ENCODE measurements at regions not wholly inside any gene's neighbourhood (a gene's known extent, or its start where the extent isn't known, plus 50 kb on each side); places are given as distances from the start of the nearest gene placed in this dataset.

- no peak for TF ChIP-seq CTCF (IDR thresholded peaks at IDR 0.05)
- DNase-seq (no peak), ATAC-seq (no peak)
- no peaks in the 10 kb centered on the region for H3K9me3 ChIP-seq
- no peak overlapping the region for H3K27ac ChIP-seq
- H3K4me1 ChIP-seq = no peaks in the 10 kb centered on the region
- no peaks in the 10 kb centered on the region for H3K36me3 ChIP-seq
- H3K4me3 ChIP-seq = no peak overlapping the region
- H3K27me3 ChIP-seq = no peaks in the 10 kb centered on the region
- intact Hi-C loops (cut with DNase I) = no loop called here
These were observed 235.9 kb upstream of the CNTN3 start for GRCh38 chr3:74850381-74850780.

- no peaks in the 10 kb centered on the region for H3K36me3 ChIP-seq
- DNase-seq = no peak
- no peak for ATAC-seq
- H3K4me3 ChIP-seq = no peak overlapping the region
- H3K27me3 ChIP-seq = no peaks in the 10 kb centered on the region
- no peaks in the 10 kb centered on the region for H3K4me1 ChIP-seq
- H3K9me3 ChIP-seq = no peaks in the 10 kb centered on the region
- no peak overlapping the region for H3K27ac ChIP-seq
- intact Hi-C loops (cut with DNase I) = no loop called here
- no peak for TF ChIP-seq CTCF (IDR thresholded peaks at IDR 0.05)
These were observed 232.6 kb upstream of the CNTN3 start for GRCh38 chr3:74847093-74847492.

GRCh38 chr3:74845081-74845480, 230.6 kb upstream of the CNTN3 start:
- ATAC-seq (no peak), DNase-seq (no peak)
- Histone ChIP-seq H3K9me3 (no peaks in the 10 kb centered on the region), H3K36me3 (no peaks in the 10 kb centered on the region), H3K4me3 (no peak overlapping the region), H3K27ac (no peak overlapping the region), H3K4me1 (no peaks in the 10 kb centered on the region), H3K27me3 (no peaks in the 10 kb centered on the region)
- no peak for TF ChIP-seq CTCF (IDR thresholded peaks at IDR 0.05)
- intact Hi-C loops (cut with DNase I) = no loop called here

- Histone ChIP-seq H3K9me3 (no peaks in the 10 kb centered on the region), H3K4me3 (no peak overlapping the region), H3K36me3 (no peaks in the 10 kb centered on the region), H3K27me3 (no peaks in the 10 kb centered on the region), H3K4me1 (no peaks in the 10 kb centered on the region), H3K27ac (no peak overlapping the region)
- TF ChIP-seq CTCF (IDR thresholded peaks at IDR 0.05) = no peak
- intact Hi-C loops (cut with DNase I) = no loop called here
- no peak for ATAC-seq
- DNase-seq = no peak
These were observed 230.0 kb upstream of the CNTN3 start for GRCh38 chr3:74844428-74844827.

- intact Hi-C loops (cut with DNase I) = no loop called here
- Histone ChIP-seq H3K9me3 (no peaks in the 10 kb centered on the region), H3K4me3 (no peak overlapping the region), H3K36me3 (no peaks in the 10 kb centered on the region), H3K27ac (no peak overlapping the region), H3K27me3 (no peaks in the 10 kb centered on the region), H3K4me1 (no peaks in the 10 kb centered on the region)
- ATAC-seq (no peak), DNase-seq (no peak)
- TF ChIP-seq CTCF (IDR thresholded peaks at IDR 0.05) = no peak
These were observed 228.2 kb upstream of the CNTN3 start for GRCh38 chr3:74842649-74843048.

Data from left lung (tissue), 4 donors.